Tongue (tissue), 1 donor: ENCODE measurements at regions not wholly inside any gene's neighbourhood (a gene's known extent, or its start where the extent isn't known, plus 50 kb on each side); places are given as distances from the start of the nearest gene placed in this dataset.
"Not testable (repeated sequence)": the region's sequence is repeated elsewhere in the genome, so short reads cannot be mapped to it uniquely, and the experiment has no call there.

Source experiments
- DNase-seq: peaks from one replicate; pipeline ENCODE4 v3.0.0-alpha.2; 2015

- DNase-seq = no peak
These were observed 147.6 kb upstream of the BARHL2 start for GRCh38 chr1:90864681-90865080.

GRCh38 chr1:90862782-90863181 is 145.7 kb upstream of the BARHL2 start:
- no peak for DNase-seq

GRCh38 chr1:90861421-90861820 is 144.3 kb upstream of the BARHL2 start:
- DNase-seq = not testable (repeated sequence)

GRCh38 chr1:90856463-90857007 is 139.4 kb upstream of the BARHL2 start:
- no peak for DNase-seq

DNA sequence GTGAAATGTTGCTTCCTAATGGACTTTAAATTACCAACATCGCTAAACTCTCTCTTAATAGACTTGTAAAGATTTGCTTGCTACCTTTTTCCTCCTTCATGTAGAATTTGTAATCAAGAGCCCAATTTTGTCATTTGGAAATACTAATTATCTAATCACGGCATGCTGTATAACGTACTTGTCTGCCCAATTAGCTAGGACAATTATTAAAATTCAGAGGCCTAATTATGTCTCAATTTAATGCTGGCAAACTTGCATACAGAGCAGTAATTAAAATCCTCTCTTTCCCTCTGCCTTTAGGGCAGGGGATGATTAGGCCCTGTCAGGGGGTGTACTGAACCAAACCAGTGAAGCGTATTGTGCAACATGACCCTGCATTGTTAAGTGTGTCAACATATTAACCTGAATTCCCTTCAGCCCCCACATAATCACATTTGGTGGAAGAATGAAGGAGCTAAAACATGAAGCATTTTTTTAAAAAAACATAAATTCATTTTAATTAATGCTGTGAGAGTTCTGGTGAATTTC is 137.4 kb upstream of the BARHL2 start:
- no peak for DNase-seq

DNA sequence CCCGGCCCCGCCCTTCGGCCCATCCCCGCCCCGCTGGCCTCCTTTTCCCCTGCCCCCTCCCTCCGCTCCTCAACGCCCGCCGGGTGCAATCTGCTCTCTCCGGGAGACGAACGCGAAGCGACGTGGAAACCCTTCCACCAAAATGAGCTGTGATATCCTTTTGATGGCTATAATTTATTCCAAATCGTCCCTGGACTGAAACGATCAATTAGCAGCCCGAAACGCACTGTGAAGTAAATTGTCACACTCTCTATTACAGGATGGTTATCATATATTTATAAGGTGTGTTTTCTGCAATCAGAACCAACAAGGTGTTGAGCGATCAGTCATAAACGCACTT is 134.6 kb upstream of the BARHL2 start:
- DNase-seq = no peak

DNA sequence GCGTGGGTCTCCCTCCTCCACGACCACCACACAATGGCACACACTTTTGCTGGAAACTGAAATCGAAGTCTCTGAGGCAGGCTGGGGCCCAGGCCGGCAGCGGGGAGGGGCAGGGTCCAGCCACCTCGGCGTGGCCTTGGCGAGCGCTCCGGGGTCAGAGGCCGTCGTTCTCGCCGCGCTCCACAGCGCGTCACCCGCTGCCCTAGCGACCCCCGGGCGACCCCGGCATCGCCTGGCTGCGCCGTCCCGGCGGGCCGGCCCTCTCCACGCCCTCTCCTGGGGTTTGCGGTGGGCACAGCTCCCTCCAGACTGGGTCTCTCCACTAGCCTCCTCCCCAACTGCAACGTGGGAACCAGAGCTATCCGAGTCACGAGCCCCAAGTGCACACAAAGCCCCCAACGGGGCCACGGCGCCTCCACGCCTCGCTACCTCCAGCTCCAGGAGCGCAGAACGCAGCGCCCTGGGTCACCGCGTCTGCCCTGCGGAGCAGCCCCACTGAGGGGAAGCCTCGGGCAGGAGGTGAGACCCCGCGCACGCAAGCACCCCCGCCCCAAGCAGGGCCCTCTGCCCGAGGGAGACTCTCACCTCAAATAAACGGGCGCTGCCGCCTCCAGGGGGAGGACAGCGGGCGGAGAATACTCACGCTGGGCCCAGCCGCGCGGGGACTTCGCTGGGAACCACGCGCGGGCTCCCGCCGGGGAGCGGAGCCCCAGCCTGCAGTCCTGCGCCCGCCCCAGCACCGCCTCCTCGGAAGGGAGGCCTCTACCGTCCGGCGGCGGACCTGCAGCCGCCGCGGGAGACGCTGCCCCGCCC is 134.0 kb upstream of the BARHL2 start:
- DNase-seq = peak; percentile 84

DNA sequence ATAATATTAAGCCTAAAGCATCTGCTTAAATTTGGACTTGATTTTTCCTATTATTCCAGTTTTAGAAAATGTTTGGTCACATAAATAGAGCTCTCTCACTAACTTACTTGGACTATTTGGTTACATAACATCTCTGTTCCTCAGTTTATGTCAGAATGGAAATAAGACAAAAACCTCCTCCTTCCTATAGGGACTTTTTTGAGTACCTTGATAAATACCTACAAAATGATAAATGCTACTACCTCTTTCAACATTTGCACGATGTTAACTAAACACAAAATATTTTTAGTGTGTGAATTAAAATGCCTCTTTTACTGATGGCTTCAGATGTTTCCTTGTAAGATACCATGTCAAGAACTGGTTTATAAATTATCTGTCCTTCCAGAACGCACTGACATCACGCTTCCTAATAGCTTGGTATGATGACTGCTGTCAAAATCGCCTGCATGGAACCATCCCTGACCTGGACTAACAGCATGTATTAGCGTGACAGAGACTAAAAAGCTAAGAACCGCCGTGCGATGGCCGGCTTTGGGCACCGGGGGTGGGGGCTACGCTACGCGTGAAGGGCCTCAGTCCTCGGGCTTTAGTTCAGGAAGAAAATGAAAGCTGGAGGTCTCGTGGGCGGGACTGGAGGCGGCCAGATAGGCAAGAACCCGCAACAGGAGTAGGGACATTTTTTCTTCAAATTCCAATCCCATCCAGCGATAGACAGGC is 133.2 kb upstream of the BARHL2 start:
- DNase-seq = no peak

DNA sequence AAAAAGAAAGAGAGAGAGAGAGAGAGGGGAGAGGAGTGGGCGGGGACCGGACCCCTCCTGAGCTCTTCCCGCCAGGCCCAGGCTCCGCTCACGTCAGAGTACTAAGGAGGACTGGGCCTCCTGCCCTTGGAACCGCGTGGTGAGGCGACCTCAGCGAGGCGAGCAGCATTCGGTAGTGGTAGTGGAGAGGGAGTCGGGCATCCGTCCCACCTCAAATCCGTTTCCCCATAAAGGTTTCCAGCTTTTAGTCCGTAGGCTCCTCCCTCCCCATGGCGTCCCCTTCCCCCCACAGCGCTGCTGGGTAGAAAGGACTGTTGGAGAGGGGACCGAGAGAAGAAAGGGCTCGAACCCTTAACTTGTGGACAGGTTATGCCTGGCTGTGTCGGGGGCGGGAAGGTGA is 124.4 kb upstream of the BARHL2 start:
- no peak for DNase-seq

DNA sequence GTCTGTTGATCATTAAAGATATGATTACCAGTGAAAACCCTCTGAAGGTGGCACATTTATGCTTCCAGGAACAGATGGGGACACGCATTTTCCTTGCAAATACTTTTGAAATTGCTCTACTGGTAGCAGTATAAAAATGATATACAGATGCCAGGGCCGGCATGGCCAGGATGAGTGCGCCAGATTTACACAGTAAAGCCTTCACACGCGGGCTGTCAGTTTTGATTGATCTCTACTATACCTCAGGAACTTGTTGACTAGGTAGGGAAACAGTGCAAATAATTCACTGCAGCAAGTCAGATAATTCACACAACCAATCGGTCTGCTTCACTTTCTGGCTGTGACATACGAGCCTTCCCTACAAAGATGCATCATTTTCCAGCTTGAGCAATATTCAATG is 123.2 kb upstream of the BARHL2 start:
- no peak for DNase-seq

- DNase-seq = no peak
These were observed 122.2 kb upstream of the BARHL2 start for GRCh38 chr1:90839323-90839722.

DNA sequence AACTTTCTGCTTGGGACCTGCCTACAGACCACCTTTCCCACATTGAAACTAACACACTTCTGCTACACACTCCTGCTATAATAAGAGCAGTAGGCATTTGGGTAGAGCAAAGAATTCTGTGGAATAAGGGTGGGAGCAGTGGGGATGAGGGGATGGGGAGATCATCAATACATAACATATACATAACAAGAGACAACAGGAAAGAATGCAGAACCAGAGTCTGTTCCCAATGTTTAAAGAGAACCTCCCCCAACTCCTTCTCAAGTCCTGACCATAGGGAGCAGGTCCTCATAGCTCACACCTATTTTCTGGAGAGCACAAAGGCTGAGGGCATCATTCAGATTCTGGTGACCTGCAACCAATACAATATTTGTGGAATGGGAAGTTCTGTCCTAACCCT is 121.6 kb upstream of the BARHL2 start:
- no peak for DNase-seq

GRCh38 chr1:90837420-90837819 is 120.3 kb upstream of the BARHL2 start:
- DNase-seq = no peak

DNA sequence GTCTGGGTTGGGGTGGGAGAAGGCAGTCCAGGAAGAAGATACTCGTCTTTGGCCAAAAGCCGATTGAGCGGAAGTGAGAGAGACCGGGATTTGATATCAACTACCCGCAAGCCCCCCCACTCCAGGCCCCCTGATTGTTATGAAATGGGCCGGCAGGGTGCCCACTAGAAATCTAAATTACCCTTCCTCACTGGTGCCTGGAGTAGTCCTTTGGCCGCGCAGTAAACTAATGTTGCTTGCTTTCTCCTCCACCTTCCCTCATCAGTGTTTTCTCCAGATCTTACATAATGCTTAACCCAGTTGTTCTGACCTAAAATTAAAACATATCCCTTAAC is 119.2 kb upstream of the BARHL2 start:
- DNase-seq = no peak

GRCh38 chr1:90835661-90836344 is 118.7 kb upstream of the BARHL2 start:
- DNase-seq = no peak

DNA sequence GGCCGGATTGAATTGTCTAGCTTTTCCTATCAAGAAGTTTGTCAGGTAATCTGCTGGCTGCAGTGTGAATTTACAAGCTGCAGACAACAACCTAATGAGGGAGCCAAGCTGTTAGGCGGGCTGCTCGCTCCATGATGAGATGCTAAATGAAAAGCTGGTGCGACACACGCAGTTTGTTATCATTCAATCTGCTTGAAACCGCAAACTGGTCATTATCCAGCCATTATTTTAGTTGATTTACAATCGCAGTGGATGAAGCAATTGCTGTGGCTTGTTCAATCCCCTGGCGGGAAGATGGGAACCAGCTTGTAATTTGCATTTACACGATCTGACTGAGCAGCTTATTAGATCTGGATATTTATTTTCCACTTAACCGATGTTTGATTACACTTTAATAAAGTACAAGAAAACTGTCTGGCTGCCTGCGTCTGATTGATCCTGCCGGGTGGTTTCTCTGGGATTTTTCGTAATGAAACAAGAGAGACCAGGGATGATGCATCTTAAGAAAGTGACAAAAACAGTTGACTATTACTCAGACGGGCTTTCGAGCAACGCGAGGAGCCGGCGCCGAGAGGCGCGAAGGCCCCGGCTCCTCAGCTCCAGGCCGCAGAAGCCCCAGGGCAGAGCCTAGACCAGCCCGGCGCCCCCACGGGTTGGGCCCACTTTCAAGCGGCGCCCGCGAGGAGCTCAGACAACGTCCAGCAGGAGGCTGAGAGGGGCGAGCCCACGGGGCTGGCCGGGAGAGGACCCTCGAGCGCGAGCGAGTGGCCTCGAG is 118.0 kb upstream of the BARHL2 start:
- no peak for DNase-seq

GRCh38 chr1:90834354-90834885 is 117.3 kb upstream of the BARHL2 start:
- DNase-seq = no peak

DNA sequence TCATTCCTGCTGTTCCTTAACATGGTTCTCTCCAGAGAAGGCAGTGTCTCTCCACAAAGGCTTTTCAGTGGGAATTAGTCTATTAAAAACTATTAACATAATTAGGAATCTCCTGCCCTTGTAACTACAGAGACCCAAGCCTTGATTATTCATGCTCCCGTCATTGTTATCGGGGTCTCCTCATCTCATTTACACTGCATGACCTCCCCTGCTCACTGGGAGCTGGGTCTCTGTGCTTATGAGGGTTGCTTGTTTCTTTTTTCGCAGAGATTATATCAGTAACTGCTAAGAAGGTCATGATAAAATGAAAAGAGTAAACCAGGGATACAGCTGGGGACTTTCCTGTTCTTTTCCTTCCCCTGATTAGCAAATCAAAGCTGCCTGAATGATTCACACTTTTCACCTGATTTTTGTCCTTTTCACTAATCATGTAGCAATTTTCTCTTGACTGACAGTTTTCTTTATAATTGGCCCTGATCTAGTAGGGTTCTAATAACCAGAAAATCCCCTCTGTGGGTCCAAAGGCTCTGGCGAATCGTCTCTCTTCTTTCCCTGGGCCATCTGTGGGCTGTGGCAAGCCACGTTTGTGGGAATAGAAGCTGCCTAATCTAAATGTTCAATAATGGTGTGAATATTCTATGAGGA is 116.5 kb upstream of the BARHL2 start:
- DNase-seq = no peak

- DNase-seq = no peak
These were observed 114.8 kb upstream of the BARHL2 start for GRCh38 chr1:90831910-90832309.

DNA sequence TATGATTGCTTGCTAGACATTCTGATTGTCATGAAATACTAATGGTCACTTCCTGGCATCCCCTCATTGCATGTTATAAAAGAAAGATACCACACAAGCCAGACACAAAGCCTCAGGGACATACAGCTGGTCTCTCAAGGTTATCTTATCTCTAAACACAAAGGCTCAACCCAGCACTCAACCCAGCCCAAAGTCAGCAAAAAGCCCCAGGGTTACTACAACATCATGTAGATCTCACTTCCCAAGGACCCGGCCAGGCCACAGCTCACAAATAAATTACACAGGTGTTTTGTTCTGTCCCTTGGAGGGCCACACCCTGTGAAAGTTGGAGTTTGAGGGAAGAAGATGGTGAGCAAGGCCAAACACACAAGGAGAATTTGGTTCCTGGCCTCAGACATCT is 109.7 kb upstream of the BARHL2 start:
- no peak for DNase-seq

GRCh38 chr1:90826024-90826423 is 108.9 kb upstream of the BARHL2 start:
- no peak for DNase-seq
